GM23338 (cell line): ENCODE measurements at regions not wholly inside any gene's neighbourhood (a gene's known extent, or its start where the extent isn't known, plus 50 kb on each side); places are given as distances from the start of the nearest gene placed in this dataset.

Source experiments
- ATAC-seq: fragments of 200-7000 bp; cut with Tn5 transposase; 3 replicates; pipeline ENCODE4 v1.9.1; 2020
- DNase-seq: peaks from one replicate; pipeline ENCODE4 v3.0.0-alpha.2; 2015; ENCODE audit warnings: low spot score
- H2AFZ ChIP-seq: fragments of 200-600 bp; sonication (generic); 2 replicates; pipeline ENCODE4 v1.8.0; 2016; ENCODE audit warnings: antibody characterized with exemption, mild to moderate bottlenecking, moderate library complexity
- H3F3A ChIP-seq: fragments of 200-600 bp; sonication (generic); replicated peaks from 2 replicates; pipeline ENCODE4 v1.8.0; 2017; ENCODE audit warnings: antibody characterized with exemption, mixed run types, low read depth
- H3K27ac ChIP-seq: fragments of 200-600 bp; sonication (generic); 2 replicates; pipeline ENCODE4 v1.6.1; 2016; ENCODE audit warnings: low read depth
- H3K27me3 ChIP-seq: fragments of 200-600 bp; sonication (generic); 2 replicates; pipeline ENCODE4 v1.8.0; 2016; ENCODE audit warnings: mild to moderate bottlenecking, mixed run types, moderate library complexity; ENCODE audit not compliant: insufficient read depth
- H3K36me3 ChIP-seq: fragments of 200-600 bp; sonication (generic); 2 replicates; pipeline ENCODE4 v1.8.0; 2016; ENCODE audit warnings: mild to moderate bottlenecking; ENCODE audit not compliant: insufficient read depth
- H3K4me1 ChIP-seq: fragments of 200-600 bp; sonication (generic); 2 replicates; pipeline ENCODE4 v1.8.0; 2016; ENCODE audit warnings: mild to moderate bottlenecking, moderate library complexity; ENCODE audit not compliant: insufficient read depth
- H3K4me2 ChIP-seq: fragments of 200-600 bp; sonication (generic); 2 replicates; pipeline ENCODE4 v1.7.1; 2017; ENCODE audit warnings: mixed run types
- H3K4me3 ChIP-seq: fragments of 200-600 bp; sonication (generic); 2 replicates; pipeline ENCODE4 v1.6.1; 2016; ENCODE audit warnings: mixed run types
- H3K79me2 ChIP-seq: fragments of 200-600 bp; sonication (generic); replicated peaks from 2 replicates; pipeline ENCODE4 v1.8.0; 2017; ENCODE audit warnings: mild to moderate bottlenecking; ENCODE audit not compliant: insufficient read depth
- H3K9me2 ChIP-seq: fragments of 200-600 bp; sonication (generic); 2 replicates; pipeline ENCODE4 v1.8.0; 2017; ENCODE audit not compliant: insufficient read depth
- H4K20me1 ChIP-seq: fragments of 200-600 bp; sonication (generic); replicated peaks from 2 replicates; pipeline ENCODE4 v1.8.0; 2017; ENCODE audit warnings: mild to moderate bottlenecking; ENCODE audit not compliant: insufficient read depth
- H3K27ac Mint-ChIP-seq: 2 replicates; pipeline ENCODE4 v1.8.0; 2020; ENCODE audit warnings: inconsistent platforms, mild to moderate bottlenecking, moderate library complexity, mixed read lengths
- H3K27me3 Mint-ChIP-seq: 3 replicates; pipeline ENCODE4 v1.8.0; 2022; ENCODE audit warnings: low read depth, mild to moderate bottlenecking, moderate library complexity, mixed read lengths, inconsistent platforms; ENCODE audit not compliant: insufficient read depth, poor library complexity
- H3K36me3 Mint-ChIP-seq: 3 replicates; pipeline ENCODE4 v1.8.0; 2021; ENCODE audit warnings: low read depth, mild to moderate bottlenecking, inconsistent platforms, moderate library complexity, mixed read lengths
- H3K4me1 Mint-ChIP-seq: 3 replicates; pipeline ENCODE4 v1.8.0; 2020; ENCODE audit warnings: mild to moderate bottlenecking, inconsistent platforms, mixed read lengths
- H3K4me3 Mint-ChIP-seq: 3 replicates; pipeline ENCODE4 v1.8.0; 2021; ENCODE audit warnings: moderate library complexity, mild to moderate bottlenecking, inconsistent platforms, mixed read lengths
- H3K9me3 Mint-ChIP-seq: 3 replicates; pipeline ENCODE4 v1.8.0; 2020; ENCODE audit warnings: moderate library complexity, mild to moderate bottlenecking, inconsistent platforms, mixed read lengths
- CREB1 ChIP-seq: fragments of 250-450 bp; sonication (Bioruptor Pico); IDR thresholded peaks from 2 replicates; pipeline ENCODE4 v1.5.0; 2020; ENCODE audit warnings: low read depth, mild to moderate bottlenecking, moderate library complexity
- CTCF ChIP-seq, 2 experiments: fragments of 200-600 bp in 1 of 2; sonication (generic) in 1 of 2; conservative IDR thresholded peaks; 2 replicates each; pipeline versions ENCODE4 v1.5.1 to v1.6.1; 2016 to 2017; ENCODE audit warnings: antibody characterized with exemption in 2 of 2, low read depth in 2 of 2, mild to moderate bottlenecking in 2 of 2, moderate library complexity in 1 of 2
- EZH2phosphoT487 ChIP-seq: fragments of 200-600 bp; sonication (generic); IDR thresholded peaks from one replicate; pipeline ENCODE4 v1.8.1; 2018; ENCODE audit warnings: antibody characterized with exemption; ENCODE audit not compliant: unreplicated experiment
- JUNB ChIP-seq: IDR thresholded peaks from one replicate; pipeline ENCODE4 v1.6.1; 2016; ENCODE audit warnings: antibody characterized with exemption; ENCODE audit not compliant: unreplicated experiment
- NANOG ChIP-seq: IDR thresholded peaks from 2 replicates; pipeline ENCODE4 v1.6.1; 2016; ENCODE audit warnings: antibody characterized with exemption, borderline replicate concordance
- REST ChIP-seq: IDR thresholded peaks from one replicate; pipeline ENCODE4 v1.6.1; 2018; ENCODE audit warnings: antibody characterized with exemption; ENCODE audit not compliant: unreplicated experiment
- STAT1 ChIP-seq: IDR thresholded peaks from one replicate; pipeline ENCODE4 v1.6.1; 2016; ENCODE audit warnings: antibody characterized with exemption; ENCODE audit not compliant: unreplicated experiment
- ZNF114 ChIP-seq: fragments of 250-450 bp; sonication (Bioruptor Pico); IDR thresholded peaks from 2 replicates; pipeline ENCODE4 v1.5.0; 2020; ENCODE audit warnings: mild to moderate bottlenecking, moderate library complexity
- ZNF331 ChIP-seq: fragments of 250-450 bp; sonication (Bioruptor Pico); IDR thresholded peaks from 2 replicates; pipeline ENCODE4 v1.5.0; 2020; ENCODE audit warnings: low read depth, mild to moderate bottlenecking, moderate library complexity
- TF ChIP-seq, protein P1 (sequence below): fragments of 250-450 bp; sonication (Bioruptor Pico); IDR thresholded peaks from 2 replicates; pipeline ENCODE4 v1.5.0; 2020; ENCODE audit warnings: mild to moderate bottlenecking, moderate library complexity
- TF ChIP-seq, protein P2 (sequence below): IDR thresholded peaks from 2 replicates; pipeline ENCODE4 v1.6.1; 2016; ENCODE audit warnings: antibody characterized with exemption

DNA sequence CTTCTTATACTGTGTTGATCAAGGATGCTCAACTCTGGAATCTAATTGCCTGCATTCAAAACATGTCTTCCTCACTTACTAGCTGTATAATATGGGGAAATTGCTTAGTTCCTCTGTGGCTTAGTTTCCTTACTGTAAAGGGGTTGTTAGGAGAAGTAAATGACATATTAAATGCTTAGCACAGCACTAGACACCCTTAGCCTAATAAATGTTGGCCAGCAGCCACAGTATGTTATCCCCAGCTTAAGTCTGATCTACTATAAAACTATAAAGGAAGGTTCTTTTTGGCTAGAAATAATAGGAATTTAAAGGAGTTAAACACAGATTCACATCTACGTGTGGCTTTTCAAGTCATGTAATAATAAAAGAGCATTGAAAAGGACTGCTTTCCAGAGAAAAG is 232.4 kb downstream of the PCSK1 start (continued):
- TF ChIP-seq CTCF (conservative IDR thresholded peaks at IDR 0.05; ENCODE audit: low read depth in 2 of 2), result no peak

GRCh38 chr5:96199713-96200183 is 233.3 kb downstream of the PCSK1 start:
- no peaks in the 10 kb centered on the region for H3K27me3 ChIP-seq
- H3K36me3 ChIP-seq, result no peaks in the 10 kb centered on the region
- H4K20me1 ChIP-seq, result no peaks in the 10 kb centered on the region
- no peak overlapping the region for H3K4me2 ChIP-seq
- Mint-ChIP-seq H3K27me3 (no peaks in the 10 kb centered on the region), H3K4me1 (no peaks in the 10 kb centered on the region), H3K27ac (no peak overlapping the region), H3K4me3 (no peak overlapping the region), H3K36me3 (no peaks in the 10 kb centered on the region), H3K9me3 (no peaks in the 10 kb centered on the region)
- no peaks in the 10 kb centered on the region for H3K9me2 ChIP-seq
- no peaks in the 10 kb centered on the region for H3F3A ChIP-seq
- H3K27ac ChIP-seq, result no peak overlapping the region
- no peak for ATAC-seq
- DNase-seq, result no peak
- no peaks in the 10 kb centered on the region for H3K4me1 ChIP-seq
- no peaks in the 10 kb centered on the region for H3K79me2 ChIP-seq
- H2AFZ ChIP-seq, result no peak overlapping the region
- no peak overlapping the region for H3K4me3 ChIP-seq
- no peak for TF ChIP-seq ZNF114 (CRISPR knock-in tag)
- TF ChIP-seq, protein P1, sequence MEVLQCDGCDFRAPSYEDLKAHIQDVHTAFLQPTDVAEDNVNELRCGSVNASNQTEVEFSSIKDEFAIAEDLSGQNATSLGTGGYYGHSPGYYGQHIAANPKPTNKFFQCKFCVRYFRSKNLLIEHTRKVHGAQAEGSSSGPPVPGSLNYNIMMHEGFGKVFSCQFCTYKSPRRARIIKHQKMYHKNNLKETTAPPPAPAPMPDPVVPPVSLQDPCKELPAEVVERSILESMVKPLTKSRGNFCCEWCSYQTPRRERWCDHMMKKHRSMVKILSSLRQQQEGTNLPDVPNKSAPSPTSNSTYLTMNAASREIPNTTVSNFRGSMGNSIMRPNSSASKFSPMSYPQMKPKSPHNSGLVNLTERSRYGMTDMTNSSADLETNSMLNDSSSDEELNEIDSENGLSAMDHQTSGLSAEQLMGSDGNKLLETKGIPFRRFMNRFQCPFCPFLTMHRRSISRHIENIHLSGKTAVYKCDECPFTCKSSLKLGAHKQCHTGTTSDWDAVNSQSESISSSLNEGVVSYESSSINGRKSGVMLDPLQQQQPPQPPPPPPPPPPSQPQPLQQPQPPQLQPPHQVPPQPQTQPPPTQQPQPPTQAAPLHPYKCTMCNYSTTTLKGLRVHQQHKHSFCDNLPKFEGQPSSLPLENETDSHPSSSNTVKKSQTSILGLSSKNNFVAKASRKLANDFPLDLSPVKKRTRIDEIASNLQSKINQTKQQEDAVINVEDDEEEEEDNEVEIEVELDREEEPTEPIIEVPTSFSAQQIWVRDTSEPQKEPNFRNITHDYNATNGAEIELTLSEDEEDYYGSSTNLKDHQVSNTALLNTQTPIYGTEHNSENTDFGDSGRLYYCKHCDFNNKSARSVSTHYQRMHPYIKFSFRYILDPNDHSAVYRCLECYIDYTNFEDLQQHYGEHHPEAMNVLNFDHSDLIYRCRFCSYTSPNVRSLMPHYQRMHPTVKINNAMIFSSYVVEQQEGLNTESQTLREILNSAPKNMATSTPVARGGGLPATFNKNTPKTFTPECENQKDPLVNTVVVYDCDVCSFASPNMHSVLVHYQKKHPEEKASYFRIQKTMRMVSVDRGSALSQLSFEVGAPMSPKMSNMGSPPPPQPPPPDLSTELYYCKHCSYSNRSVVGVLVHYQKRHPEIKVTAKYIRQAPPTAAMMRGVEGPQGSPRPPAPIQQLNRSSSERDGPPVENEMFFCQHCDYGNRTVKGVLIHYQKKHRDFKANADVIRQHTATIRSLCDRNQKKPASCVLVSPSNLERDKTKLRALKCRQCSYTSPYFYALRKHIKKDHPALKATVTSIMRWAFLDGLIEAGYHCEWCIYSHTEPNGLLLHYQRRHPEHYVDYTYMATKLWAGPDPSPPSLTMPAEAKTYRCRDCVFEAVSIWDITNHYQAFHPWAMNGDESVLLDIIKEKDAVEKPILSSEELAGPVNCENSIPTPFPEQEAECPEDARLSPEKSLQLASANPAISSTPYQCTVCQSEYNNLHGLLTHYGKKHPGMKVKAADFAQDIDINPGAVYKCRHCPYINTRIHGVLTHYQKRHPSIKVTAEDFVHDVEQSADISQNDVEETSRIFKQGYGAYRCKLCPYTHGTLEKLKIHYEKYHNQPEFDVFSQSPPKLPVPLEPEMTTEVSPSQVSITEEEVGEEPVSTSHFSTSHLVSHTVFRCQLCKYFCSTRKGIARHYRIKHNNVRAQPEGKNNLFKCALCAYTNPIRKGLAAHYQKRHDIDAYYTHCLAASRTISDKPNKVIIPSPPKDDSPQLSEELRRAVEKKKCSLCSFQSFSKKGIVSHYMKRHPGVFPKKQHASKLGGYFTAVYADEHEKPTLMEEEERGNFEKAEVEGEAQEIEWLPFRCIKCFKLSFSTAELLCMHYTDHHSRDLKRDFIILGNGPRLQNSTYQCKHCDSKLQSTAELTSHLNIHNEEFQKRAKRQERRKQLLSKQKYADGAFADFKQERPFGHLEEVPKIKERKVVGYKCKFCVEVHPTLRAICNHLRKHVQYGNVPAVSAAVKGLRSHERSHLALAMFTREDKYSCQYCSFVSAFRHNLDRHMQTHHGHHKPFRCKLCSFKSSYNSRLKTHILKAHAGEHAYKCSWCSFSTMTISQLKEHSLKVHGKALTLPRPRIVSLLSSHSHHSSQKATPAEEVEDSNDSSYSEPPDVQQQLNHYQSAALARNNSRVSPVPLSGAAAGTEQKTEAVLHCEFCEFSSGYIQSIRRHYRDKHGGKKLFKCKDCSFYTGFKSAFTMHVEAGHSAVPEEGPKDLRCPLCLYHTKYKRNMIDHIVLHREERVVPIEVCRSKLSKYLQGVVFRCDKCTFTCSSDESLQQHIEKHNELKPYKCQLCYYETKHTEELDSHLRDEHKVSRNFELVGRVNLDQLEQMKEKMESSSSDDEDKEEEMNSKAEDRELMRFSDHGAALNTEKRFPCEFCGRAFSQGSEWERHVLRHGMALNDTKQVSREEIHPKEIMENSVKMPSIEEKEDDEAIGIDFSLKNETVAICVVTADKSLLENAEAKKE (CRISPR knock-in tag), result no peak
- TF ChIP-seq CTCF (conservative IDR thresholded peaks at IDR 0.05; ENCODE audit: low read depth in 2 of 2), result no peak
- TF ChIP-seq JUNB, result no peak
- TF ChIP-seq NANOG, result no peak
- TF ChIP-seq ZNF331 (CRISPR knock-in tag), result no peak
- no peak for TF ChIP-seq REST
- TF ChIP-seq, protein P2, sequence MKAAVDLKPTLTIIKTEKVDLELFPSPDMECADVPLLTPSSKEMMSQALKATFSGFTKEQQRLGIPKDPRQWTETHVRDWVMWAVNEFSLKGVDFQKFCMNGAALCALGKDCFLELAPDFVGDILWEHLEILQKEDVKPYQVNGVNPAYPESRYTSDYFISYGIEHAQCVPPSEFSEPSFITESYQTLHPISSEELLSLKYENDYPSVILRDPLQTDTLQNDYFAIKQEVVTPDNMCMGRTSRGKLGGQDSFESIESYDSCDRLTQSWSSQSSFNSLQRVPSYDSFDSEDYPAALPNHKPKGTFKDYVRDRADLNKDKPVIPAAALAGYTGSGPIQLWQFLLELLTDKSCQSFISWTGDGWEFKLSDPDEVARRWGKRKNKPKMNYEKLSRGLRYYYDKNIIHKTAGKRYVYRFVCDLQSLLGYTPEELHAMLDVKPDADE, result no peak
- TF ChIP-seq CREB1 (CRISPR knock-in tag), result no peak
- no peak for TF ChIP-seq STAT1
- no peak for TF ChIP-seq EZH2phosphoT487
